Osteoblast (primary cell): ENCODE measurements at regions not wholly inside any gene's neighbourhood (a gene's known extent, or its start where the extent isn't known, plus 50 kb on each side); places are given as distances from the start of the nearest gene placed in this dataset.

ENCODE experiments used
- DNase-seq: peaks from one replicate; pipeline ENCODE4 v3.0.0; 2011; ENCODE audit warnings: low spot score, mixed read lengths; ENCODE audit not compliant: insufficient read length; ENCODE audit errors: missing footprints
- H2AFZ ChIP-seq: 2 replicates; pipeline ENCODE4 v1.6.0; 2011; ENCODE audit warnings: mild to moderate bottlenecking, low read length
- H3K27ac ChIP-seq: 2 replicates; pipeline ENCODE4 v1.5.1; 2011; ENCODE audit warnings: mild to moderate bottlenecking, low read depth, low read length, moderate library complexity
- H3K27me3 ChIP-seq: 2 replicates; pipeline ENCODE4 v1.6.0; 2012; ENCODE audit warnings: mild to moderate bottlenecking, control low read depth, inconsistent platforms, low read length, moderate library complexity; ENCODE audit not compliant: insufficient read depth
- H3K36me3 ChIP-seq: 2 replicates; pipeline ENCODE4 v1.5.1; 2011; ENCODE audit warnings: mild to moderate bottlenecking, low read length, control low read depth, moderate library complexity; ENCODE audit not compliant: insufficient read depth
- H3K4me1 ChIP-seq: 2 replicates; pipeline ENCODE4 v1.5.1; 2011; ENCODE audit warnings: mild to moderate bottlenecking, low read length, control low read depth, moderate library complexity; ENCODE audit not compliant: insufficient read depth
- H3K4me2 ChIP-seq: 2 replicates; pipeline ENCODE4 v1.6.0; 2011; ENCODE audit warnings: mild to moderate bottlenecking, low read length; ENCODE audit not compliant: insufficient read depth
- H3K4me3 ChIP-seq: fragments of 200-600 bp; sonication (generic); 3 replicates; pipeline ENCODE4 v1.5.1; 2012; ENCODE audit warnings: mild to moderate bottlenecking, low read length, inconsistent platforms; ENCODE audit not compliant: insufficient read depth
- H3K79me2 ChIP-seq: 2 replicates; pipeline ENCODE4 v1.6.0; 2012; ENCODE audit warnings: mild to moderate bottlenecking, low read length, control low read depth, inconsistent platforms; ENCODE audit not compliant: insufficient read depth
- H3K9me3 ChIP-seq: 2 replicates; pipeline ENCODE4 v1.5.1; 2011; ENCODE audit warnings: low read depth, low read length, control low read depth
- H4K20me1 ChIP-seq: 2 replicates; pipeline ENCODE4 v1.6.0; 2012; ENCODE audit warnings: mild to moderate bottlenecking, low read length, control low read depth; ENCODE audit not compliant: insufficient read depth
- TF ChIP-seq, protein P1 (sequence below): IDR thresholded peaks from 2 replicates; pipeline ENCODE4 v1.5.1; 2011; ENCODE audit warnings: mild to moderate bottlenecking, low read depth, low read length, moderate library complexity; ENCODE audit errors: extremely low read depth

DNA sequence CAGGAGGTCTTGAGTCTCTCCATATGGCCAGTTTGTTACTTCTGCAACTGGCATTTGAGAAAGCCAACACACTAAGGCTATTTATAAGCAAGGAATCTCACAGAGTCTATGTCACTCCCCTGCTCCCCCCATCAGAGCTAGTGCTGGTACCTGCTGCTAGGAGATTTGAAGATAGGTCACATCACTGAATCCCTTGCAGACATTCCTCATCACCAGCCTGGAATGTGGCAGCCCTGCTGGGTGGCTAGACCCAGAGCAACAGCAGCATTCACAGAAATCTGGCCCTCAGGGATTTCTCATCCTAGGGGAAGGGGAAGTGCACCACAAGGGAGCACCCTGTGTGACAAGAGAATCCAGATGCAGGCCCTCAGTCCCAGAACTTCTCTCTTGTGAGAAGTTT lies 672.1 kb downstream of the HACE1 start:
- Histone ChIP-seq H3K27me3 (no peaks in the 10 kb centered on the region), H3K4me3 (no peak overlapping the region), H3K4me1 (no peaks in the 10 kb centered on the region), H2AFZ (no peak overlapping the region), H3K27ac (no peak overlapping the region), H3K4me2 (no peak overlapping the region), H3K79me2 (no peaks in the 10 kb centered on the region), H3K9me3 (peaks cover 2% of the 10 kb centered on the region), H3K36me3 (no peaks in the 10 kb centered on the region), H4K20me1 (no peaks in the 10 kb centered on the region)
- no peak for DNase-seq
- TF ChIP-seq, protein P1, sequence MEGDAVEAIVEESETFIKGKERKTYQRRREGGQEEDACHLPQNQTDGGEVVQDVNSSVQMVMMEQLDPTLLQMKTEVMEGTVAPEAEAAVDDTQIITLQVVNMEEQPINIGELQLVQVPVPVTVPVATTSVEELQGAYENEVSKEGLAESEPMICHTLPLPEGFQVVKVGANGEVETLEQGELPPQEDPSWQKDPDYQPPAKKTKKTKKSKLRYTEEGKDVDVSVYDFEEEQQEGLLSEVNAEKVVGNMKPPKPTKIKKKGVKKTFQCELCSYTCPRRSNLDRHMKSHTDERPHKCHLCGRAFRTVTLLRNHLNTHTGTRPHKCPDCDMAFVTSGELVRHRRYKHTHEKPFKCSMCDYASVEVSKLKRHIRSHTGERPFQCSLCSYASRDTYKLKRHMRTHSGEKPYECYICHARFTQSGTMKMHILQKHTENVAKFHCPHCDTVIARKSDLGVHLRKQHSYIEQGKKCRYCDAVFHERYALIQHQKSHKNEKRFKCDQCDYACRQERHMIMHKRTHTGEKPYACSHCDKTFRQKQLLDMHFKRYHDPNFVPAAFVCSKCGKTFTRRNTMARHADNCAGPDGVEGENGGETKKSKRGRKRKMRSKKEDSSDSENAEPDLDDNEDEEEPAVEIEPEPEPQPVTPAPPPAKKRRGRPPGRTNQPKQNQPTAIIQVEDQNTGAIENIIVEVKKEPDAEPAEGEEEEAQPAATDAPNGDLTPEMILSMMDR: no peak

DNA sequence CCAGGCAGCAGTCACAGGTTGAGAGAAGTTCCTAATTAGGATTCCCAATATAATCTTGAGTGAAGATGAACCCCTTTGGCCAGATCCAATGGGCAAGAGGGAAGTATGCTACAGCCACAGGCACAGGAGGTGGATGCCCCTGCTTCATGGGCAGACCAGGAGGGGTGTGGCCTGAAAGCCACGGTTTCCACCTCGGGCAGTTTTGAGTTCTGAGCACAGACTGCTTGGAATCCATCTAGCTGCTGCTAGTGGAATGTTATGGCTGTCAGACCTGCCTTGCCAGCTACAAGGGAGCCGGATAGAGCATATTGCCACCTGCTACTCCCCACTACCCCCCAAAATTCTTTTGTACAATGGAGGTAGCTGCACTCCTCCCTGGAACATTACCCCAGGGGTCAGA lies 672.9 kb downstream of the HACE1 start:
- H2AFZ ChIP-seq: no peak overlapping the region
- H3K27me3 ChIP-seq: no peaks in the 10 kb centered on the region
- DNase-seq: no peak
- no peaks in the 10 kb centered on the region for H3K4me1 ChIP-seq
- no peaks in the 10 kb centered on the region for H3K79me2 ChIP-seq
- H3K27ac ChIP-seq: no peak overlapping the region
- no peaks in the 10 kb centered on the region for H4K20me1 ChIP-seq
- H3K36me3 ChIP-seq: no peaks in the 10 kb centered on the region
- no peak overlapping the region for H3K4me3 ChIP-seq
- no peak overlapping the region for H3K4me2 ChIP-seq
- peaks cover 2% of the 10 kb centered on the region for H3K9me3 ChIP-seq
- TF ChIP-seq, protein P1: no peak

DNA sequence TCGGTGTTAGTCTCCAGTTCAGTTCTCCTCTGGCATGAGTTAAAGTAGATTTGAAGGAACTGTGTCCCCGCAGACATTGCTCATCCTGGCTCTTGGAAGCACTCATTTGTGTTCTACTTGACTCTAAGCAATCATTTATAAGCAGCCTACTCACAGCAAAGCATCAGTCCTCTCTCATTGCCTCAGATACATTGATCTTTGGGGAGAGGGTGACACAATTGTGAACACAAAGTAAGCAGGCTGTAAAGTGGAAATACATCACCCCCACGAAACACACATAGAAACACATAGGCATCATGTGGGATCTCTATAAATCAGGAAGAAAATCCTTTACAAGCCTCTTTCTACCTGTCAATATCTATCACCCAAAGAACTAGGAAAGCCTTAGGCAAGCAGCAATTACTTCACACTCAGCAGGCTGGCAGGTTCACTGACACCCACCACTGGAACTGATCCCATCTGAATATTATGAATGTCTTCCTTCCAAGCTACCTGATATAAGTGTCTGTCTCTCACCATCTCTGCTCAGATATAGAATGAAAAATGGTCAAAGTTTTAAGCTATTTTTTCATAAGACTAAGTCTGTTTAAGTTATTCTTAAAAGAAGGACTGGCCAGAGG lies 675.8 kb downstream of the HACE1 start:
- no peak overlapping the region for H2AFZ ChIP-seq
- no peaks in the 10 kb centered on the region for H4K20me1 ChIP-seq
- peaks cover 2% of the 10 kb centered on the region for H3K9me3 ChIP-seq
- H3K4me3 ChIP-seq: no peak overlapping the region
- no peak overlapping the region for H3K27ac ChIP-seq
- H3K4me2 ChIP-seq: no peak overlapping the region
- no peaks in the 10 kb centered on the region for H3K79me2 ChIP-seq
- DNase-seq: no peak
- H3K27me3 ChIP-seq: no peaks in the 10 kb centered on the region
- H3K4me1 ChIP-seq: no peaks in the 10 kb centered on the region
- TF ChIP-seq, protein P1: no peak
- no peaks in the 10 kb centered on the region for H3K36me3 ChIP-seq

DNA sequence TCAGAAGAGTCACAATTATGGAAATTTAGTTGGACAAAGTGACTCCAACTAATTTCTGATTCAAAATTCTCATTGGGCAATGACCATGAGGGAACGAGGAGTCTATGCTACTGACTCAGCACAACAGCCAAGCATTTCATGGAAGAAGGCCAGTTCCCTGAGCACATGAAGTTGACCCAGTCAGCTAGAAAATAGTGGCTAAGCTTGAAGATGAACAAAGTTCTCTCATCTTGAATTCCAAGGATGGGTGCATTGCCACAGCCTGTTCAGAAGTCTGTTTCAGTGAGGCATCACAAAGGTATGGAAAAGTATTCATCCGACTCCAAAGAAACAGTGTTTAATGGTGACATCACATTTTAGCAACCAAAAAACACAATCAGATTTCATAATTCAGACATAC lies 676.9 kb downstream of the HACE1 start:
- Histone ChIP-seq H3K27me3 (no peaks in the 10 kb centered on the region), H3K4me3 (no peak overlapping the region), H3K36me3 (no peaks in the 10 kb centered on the region), H2AFZ (no peak overlapping the region), H3K4me2 (no peak overlapping the region), H3K9me3 (no peaks in the 10 kb centered on the region), H3K4me1 (no peaks in the 10 kb centered on the region), H3K79me2 (no peaks in the 10 kb centered on the region), H3K27ac (no peak overlapping the region), H4K20me1 (no peaks in the 10 kb centered on the region)
- TF ChIP-seq, protein P1: no peak
- no peak for DNase-seq
